Smooth muscle cell (in vitro differentiated cells): ENCODE measurements at regions not wholly inside any gene's neighbourhood (a gene's known extent, or its start where the extent isn't known, plus 50 kb on each side); places are given as distances from the start of the nearest gene placed in this dataset.

Experiments used
- DNase-seq: peaks from one replicate; lab custom pipeline; 2025; ENCODE audit not compliant: unreplicated experiment; lab: John Stamatoyannopoulos, UW
- H2AFZ ChIP-seq: fragments of 200-600 bp; sonication (generic); 2 replicates; pipeline ENCODE4 v1.6.0; 2016; ENCODE audit warnings: antibody characterized with exemption, low read depth, mild to moderate bottlenecking
- H3F3A ChIP-seq: fragments of 200-600 bp; sonication (generic); 2 replicates; pipeline ENCODE4 v1.6.0; 2017; ENCODE audit warnings: antibody characterized with exemption, low read depth
- H3K27ac ChIP-seq: fragments of 200-600 bp; sonication (generic); 2 replicates; pipeline ENCODE4 v1.5.1; 2016; ENCODE audit warnings: low read depth, mild to moderate bottlenecking
- H3K27me3 ChIP-seq: fragments of 200-600 bp; sonication (generic); 2 replicates; pipeline ENCODE4 v1.6.1; 2016; ENCODE audit warnings: low read depth, mild to moderate bottlenecking
- H3K36me3 ChIP-seq: fragments of 200-600 bp; sonication (generic); 2 replicates; pipeline ENCODE4 v1.5.1; 2016; ENCODE audit warnings: low read depth
- H3K4me1 ChIP-seq: fragments of 200-600 bp; sonication (generic); 2 replicates; pipeline ENCODE4 v1.5.1; 2016; ENCODE audit warnings: low read depth
- H3K4me2 ChIP-seq: fragments of 200-600 bp; sonication (generic); 2 replicates; pipeline ENCODE4 v1.6.0; 2016; ENCODE audit warnings: mild to moderate bottlenecking
- H3K4me3 ChIP-seq: fragments of 200-600 bp; sonication (generic); 2 replicates; pipeline ENCODE4 v1.5.1; 2016; ENCODE audit warnings: mild to moderate bottlenecking
- H3K79me2 ChIP-seq: fragments of 200-600 bp; sonication (generic); 2 replicates; pipeline ENCODE4 v1.6.0; 2016; ENCODE audit warnings: low read depth, mild to moderate bottlenecking
- H3K9ac ChIP-seq: fragments of 200-600 bp; sonication (generic); 2 replicates; pipeline ENCODE4 v1.6.0; 2016; ENCODE audit warnings: low read depth
- H3K9me3 ChIP-seq: fragments of 200-600 bp; sonication (generic); replicated peaks from 2 replicates; pipeline ENCODE4 v1.5.1; 2016; ENCODE audit warnings: low read depth
- H4K20me1 ChIP-seq: fragments of 200-600 bp; sonication (generic); 2 replicates; pipeline ENCODE4 v1.6.0; 2016; ENCODE audit warnings: low read depth
- WGBS: methylation state at CpG from one replicate; pipeline ENCODE4 v1.1.7; 2016; ENCODE audit warnings: low lambda C conversion rate; 5-methylcytosine and 5-hydroxymethylcytosine counted together
- TF ChIP-seq, protein P1 (sequence below): fragments of 200-600 bp; sonication (generic); IDR thresholded peaks from 2 replicates; pipeline ENCODE4 v1.5.1; 2017; ENCODE audit warnings: borderline replicate concordance, mild to moderate bottlenecking, antibody characterized with exemption; ENCODE audit not compliant: insufficient read depth, poor library complexity, severe bottlenecking

DNA sequence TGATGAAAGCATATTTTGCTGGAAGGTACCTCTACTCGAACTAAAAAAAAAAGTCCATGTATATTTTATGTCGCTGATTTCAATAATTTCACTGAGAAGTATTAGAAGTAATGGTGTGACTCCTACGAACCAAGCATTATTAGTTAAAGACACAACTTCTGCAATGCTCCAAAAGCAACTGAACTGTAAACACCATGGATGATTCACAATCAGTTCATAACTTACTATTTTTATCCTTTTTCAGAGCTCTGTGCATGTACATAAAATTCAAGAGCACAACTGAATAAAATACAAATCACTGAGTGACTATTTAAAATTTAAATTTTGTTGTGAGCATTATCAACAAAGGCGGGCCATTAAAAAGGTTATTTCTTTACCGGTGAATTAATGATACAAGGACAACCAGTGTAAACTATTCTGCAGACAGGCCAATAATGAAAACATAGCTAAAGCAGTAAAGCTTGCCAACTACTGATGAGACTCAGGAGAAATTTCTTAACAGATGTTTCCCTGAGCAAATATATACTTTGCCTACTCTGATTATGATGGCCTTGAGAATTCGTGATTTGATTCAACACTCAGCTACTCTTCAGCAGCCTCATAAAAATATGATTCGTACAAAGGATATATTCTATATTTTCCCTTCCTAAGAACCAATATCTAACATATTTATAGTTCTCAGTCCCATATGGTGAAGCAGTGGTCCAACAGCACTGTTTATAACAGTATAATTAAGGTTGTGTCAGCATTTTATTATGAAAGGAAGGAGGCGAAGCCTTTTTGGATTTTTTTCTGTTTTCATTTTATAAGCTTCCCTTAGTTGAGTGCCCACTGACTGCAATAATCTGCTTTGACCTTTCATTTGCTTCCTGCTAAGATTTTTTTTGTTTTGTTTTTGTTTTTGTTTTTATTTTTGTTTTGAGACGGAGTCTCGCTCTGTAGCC is 62.8 kb upstream of the NEIL3 start:
- TF ChIP-seq, protein P1, sequence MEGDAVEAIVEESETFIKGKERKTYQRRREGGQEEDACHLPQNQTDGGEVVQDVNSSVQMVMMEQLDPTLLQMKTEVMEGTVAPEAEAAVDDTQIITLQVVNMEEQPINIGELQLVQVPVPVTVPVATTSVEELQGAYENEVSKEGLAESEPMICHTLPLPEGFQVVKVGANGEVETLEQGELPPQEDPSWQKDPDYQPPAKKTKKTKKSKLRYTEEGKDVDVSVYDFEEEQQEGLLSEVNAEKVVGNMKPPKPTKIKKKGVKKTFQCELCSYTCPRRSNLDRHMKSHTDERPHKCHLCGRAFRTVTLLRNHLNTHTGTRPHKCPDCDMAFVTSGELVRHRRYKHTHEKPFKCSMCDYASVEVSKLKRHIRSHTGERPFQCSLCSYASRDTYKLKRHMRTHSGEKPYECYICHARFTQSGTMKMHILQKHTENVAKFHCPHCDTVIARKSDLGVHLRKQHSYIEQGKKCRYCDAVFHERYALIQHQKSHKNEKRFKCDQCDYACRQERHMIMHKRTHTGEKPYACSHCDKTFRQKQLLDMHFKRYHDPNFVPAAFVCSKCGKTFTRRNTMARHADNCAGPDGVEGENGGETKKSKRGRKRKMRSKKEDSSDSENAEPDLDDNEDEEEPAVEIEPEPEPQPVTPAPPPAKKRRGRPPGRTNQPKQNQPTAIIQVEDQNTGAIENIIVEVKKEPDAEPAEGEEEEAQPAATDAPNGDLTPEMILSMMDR = no peak
- Histone ChIP-seq H3F3A (no peaks in the 10 kb centered on the region), H2AFZ (peak overlapping the region; percentile 28), H3K4me3 (no peak overlapping the region), H3K4me2 (no peak overlapping the region), H3K36me3 (no peaks in the 10 kb centered on the region), H3K27me3 (no peaks in the 10 kb centered on the region), H3K9me3 (no peaks in the 10 kb centered on the region), H3K27ac (peak overlapping the region; percentile 2), H3K79me2 (no peaks in the 10 kb centered on the region), H3K9ac (no peak overlapping the region), H4K20me1 (no peaks in the 10 kb centered on the region), H3K4me1 (no peaks in the 10 kb centered on the region)
- 86% methylated on average over 10 of the region's 10 CpGs for WGBS
- DNase-seq = no peak

GRCh38 chr4:177250056-177250696 is 59.5 kb upstream of the NEIL3 start:
- Histone ChIP-seq H3K9me3 (no peaks in the 10 kb centered on the region), H3K9ac (no peak overlapping the region), H3F3A (no peaks in the 10 kb centered on the region), H3K4me3 (no peak overlapping the region), H3K27ac (no peak overlapping the region), H3K79me2 (no peaks in the 10 kb centered on the region), H4K20me1 (no peaks in the 10 kb centered on the region), H3K27me3 (no peaks in the 10 kb centered on the region), H3K36me3 (no peaks in the 10 kb centered on the region), H3K4me2 (peak overlapping the region; percentile 55), H2AFZ (peak overlapping the region; percentile 72), H3K4me1 (no peaks in the 10 kb centered on the region)
- WGBS = 13% methylated on average over 15 of the region's 15 CpGs
- TF ChIP-seq, protein P1 = peak; percentile 97
- DNase-seq = peak; percentile 28

- H4K20me1 ChIP-seq = no peaks in the 10 kb centered on the region
- no peaks in the 10 kb centered on the region for H3K27me3 ChIP-seq
- no peak overlapping the region for H3K9ac ChIP-seq
- no peaks in the 10 kb centered on the region for H3K4me1 ChIP-seq
- no peak overlapping the region for H3K4me3 ChIP-seq
- WGBS = 90% methylated on average over 7 of the region's 7 CpGs
- H2AFZ ChIP-seq = no peak overlapping the region
- no peaks in the 10 kb centered on the region for H3F3A ChIP-seq
- no peak for DNase-seq
- no peaks in the 10 kb centered on the region for H3K79me2 ChIP-seq
- no peak overlapping the region for H3K4me2 ChIP-seq
- TF ChIP-seq, protein P1 = no peak
- H3K27ac ChIP-seq = no peak overlapping the region
- no peaks in the 10 kb centered on the region for H3K36me3 ChIP-seq
- H3K9me3 ChIP-seq = no peaks in the 10 kb centered on the region
Measured at GRCh38 chr4:177251237-177251636, 58.4 kb upstream of the NEIL3 start.
